ENCODE measurements at regions not wholly inside any gene's neighbourhood (a gene's known extent, or its start where the extent isn't known, plus 50 kb on each side); places are given as distances from the start of the nearest gene placed in this dataset.

GRCh38 chr9:97761056-97761598 lies 64.0 kb upstream of the XPA start:
- H3K9me3 ChIP-seq (ENCODE audit: control insufficient read depth, low read length), result no peaks in the 10 kb centered on the region
- H3K4me3 ChIP-seq (ENCODE audit: low read length), result no peak overlapping the region
- intact Hi-C loops (cut with DNase I), result no loop called here
- no peak for DNase-seq
- peak; percentile 24 to 33 for ATAC-seq
- no peaks in the 10 kb centered on the region for H3K4me1 ChIP-seq (ENCODE audit: control insufficient read depth, insufficient read depth, low read length)
- WGBS, result 46% methylated on average over 8 of the region's 8 CpGs
- no peaks in the 10 kb centered on the region for H3K27me3 ChIP-seq (ENCODE audit: control insufficient read depth, insufficient read depth)
- no peak overlapping the region for H3K27ac ChIP-seq (ENCODE audit: low read length)

GRCh38 chr9:97761879-97762278 lies 64.7 kb upstream of the XPA start:
- ATAC-seq (no peak), DNase-seq (no peak)
- Histone ChIP-seq H3K4me3 (ENCODE audit: low read length) (no peak overlapping the region), H3K9me3 (ENCODE audit: control insufficient read depth, low read length) (no peaks in the 10 kb centered on the region), H3K27ac (ENCODE audit: low read length) (no peak overlapping the region), H3K27me3 (ENCODE audit: control insufficient read depth, insufficient read depth) (no peaks in the 10 kb centered on the region), H3K4me1 (ENCODE audit: control insufficient read depth, insufficient read depth, low read length) (no peaks in the 10 kb centered on the region)
- WGBS, result 79% methylated on average over 8 of the region's 8 CpGs
- intact Hi-C loops (cut with DNase I), result no loop called here

GRCh38 chr9:97763874-97764273 lies 66.7 kb upstream of the XPA start:
- Histone ChIP-seq H3K9me3 (ENCODE audit: control insufficient read depth, low read length) (no peaks in the 10 kb centered on the region), H3K27ac (ENCODE audit: low read length) (no peak overlapping the region), H3K4me3 (ENCODE audit: low read length) (no peak overlapping the region), H3K27me3 (ENCODE audit: control insufficient read depth, insufficient read depth) (no peaks in the 10 kb centered on the region), H3K4me1 (ENCODE audit: control insufficient read depth, insufficient read depth, low read length) (no peaks in the 10 kb centered on the region)
- intact Hi-C loops (cut with DNase I), result no loop called here
- 76% methylated on average over 4 of the region's 4 CpGs for WGBS
- no peak for DNase-seq
- ATAC-seq, result no peak

- H3K27me3 ChIP-seq (ENCODE audit: control insufficient read depth, insufficient read depth), result no peaks in the 10 kb centered on the region
- DNase-seq (no peak), ATAC-seq (peak in 1 of 2 donors; percentile 50)
- no peak overlapping the region for H3K4me3 ChIP-seq (ENCODE audit: low read length)
- H3K9me3 ChIP-seq (ENCODE audit: control insufficient read depth, low read length), result no peaks in the 10 kb centered on the region
- intact Hi-C loops (cut with DNase I), result no loop called here
- H3K4me1 ChIP-seq (ENCODE audit: control insufficient read depth, insufficient read depth, low read length), result no peaks in the 10 kb centered on the region
- H3K27ac ChIP-seq (ENCODE audit: low read length), result no peak overlapping the region
- WGBS, result 71% methylated on average over 2 of the region's 2 CpGs
Observed at GRCh38 chr9:97766092-97766491, 69.0 kb upstream of the XPA start.

- no peak for DNase-seq
Observed at GRCh38 chr9:97766610-97767009, 69.5 kb upstream of the XPA start.

GRCh38 chr9:97767891-97768290 lies 70.8 kb upstream of the XPA start:
- Histone ChIP-seq H3K4me1 (ENCODE audit: control insufficient read depth, insufficient read depth, low read length) (no peaks in the 10 kb centered on the region), H3K27me3 (ENCODE audit: control insufficient read depth, insufficient read depth) (no peaks in the 10 kb centered on the region), H3K4me3 (ENCODE audit: low read length) (no peak overlapping the region), H3K27ac (ENCODE audit: low read length) (no peak overlapping the region), H3K9me3 (ENCODE audit: control insufficient read depth, low read length) (no peaks in the 10 kb centered on the region)
- intact Hi-C loops (cut with DNase I), result no loop called here
- 89% methylated on average over 2 of the region's 2 CpGs for WGBS
- no peak for DNase-seq
- no peak for ATAC-seq

More at GRCh38 chr9:97766610-97767009, 69.5 kb upstream of the XPA start:
- no peak for ATAC-seq
- no peak overlapping the region for H3K27ac ChIP-seq (ENCODE audit: low read length)
- no peaks in the 10 kb centered on the region for H3K9me3 ChIP-seq (ENCODE audit: control insufficient read depth, low read length)
- 78% methylated on average over 3 of the region's 3 CpGs for WGBS
- intact Hi-C loops (cut with DNase I), result no loop called here
- no peak overlapping the region for H3K4me3 ChIP-seq (ENCODE audit: low read length)
- H3K4me1 ChIP-seq (ENCODE audit: control insufficient read depth, insufficient read depth, low read length), result no peaks in the 10 kb centered on the region
- H3K27me3 ChIP-seq (ENCODE audit: control insufficient read depth, insufficient read depth), result no peaks in the 10 kb centered on the region

- Histone ChIP-seq H3K27me3 (ENCODE audit: control insufficient read depth, insufficient read depth) (no peaks in the 10 kb centered on the region), H3K4me1 (ENCODE audit: control insufficient read depth, insufficient read depth, low read length) (no peaks in the 10 kb centered on the region), H3K9me3 (ENCODE audit: control insufficient read depth, low read length) (no peaks in the 10 kb centered on the region), H3K4me3 (ENCODE audit: low read length) (no peak overlapping the region), H3K27ac (ENCODE audit: low read length) (no peak overlapping the region)
- WGBS, result 54% methylated on average over 7 of the region's 7 CpGs
- DNase-seq, result no peak
- intact Hi-C loops (cut with DNase I), result no loop called here
- ATAC-seq, result no peak
Observed at GRCh38 chr9:97768746-97769145, 71.6 kb upstream of the XPA start.

- Histone ChIP-seq H3K27me3 (ENCODE audit: control insufficient read depth, insufficient read depth) (no peaks in the 10 kb centered on the region), H3K4me3 (ENCODE audit: low read length) (no peak overlapping the region), H3K4me1 (ENCODE audit: control insufficient read depth, insufficient read depth, low read length) (no peaks in the 10 kb centered on the region), H3K9me3 (ENCODE audit: control insufficient read depth, low read length) (no peaks in the 10 kb centered on the region), H3K27ac (ENCODE audit: low read length) (no peak overlapping the region)
- 47% methylated on average over 5 of the region's 5 CpGs for WGBS
- no peak for DNase-seq
- no peak for ATAC-seq
- intact Hi-C loops (cut with DNase I), result no loop called here
Observed at GRCh38 chr9:97769208-97769607, 72.1 kb upstream of the XPA start.

- intact Hi-C loops (cut with DNase I), result no loop called here
- Histone ChIP-seq H3K27ac (ENCODE audit: low read length) (no peak overlapping the region), H3K27me3 (ENCODE audit: control insufficient read depth, insufficient read depth) (no peaks in the 10 kb centered on the region), H3K4me1 (ENCODE audit: control insufficient read depth, insufficient read depth, low read length) (no peaks in the 10 kb centered on the region), H3K4me3 (ENCODE audit: low read length) (no peak overlapping the region), H3K9me3 (ENCODE audit: control insufficient read depth, low read length) (no peaks in the 10 kb centered on the region)
- no peak for DNase-seq
- no peak for ATAC-seq
- WGBS, result 52% methylated on average over 1 of the region's 1 CpG
Observed at GRCh38 chr9:97770808-97771372, 73.8 kb upstream of the XPA start.

- WGBS, result 85% methylated on average over 3 of the region's 3 CpGs
- H3K4me3 ChIP-seq (ENCODE audit: low read length), result no peak overlapping the region
- H3K4me1 ChIP-seq (ENCODE audit: control insufficient read depth, insufficient read depth, low read length), result no peaks in the 10 kb centered on the region
- ATAC-seq (no peak), DNase-seq (no peak)
- no peak overlapping the region for H3K27ac ChIP-seq (ENCODE audit: low read length)
- H3K27me3 ChIP-seq (ENCODE audit: control insufficient read depth, insufficient read depth), result no peaks in the 10 kb centered on the region
- H3K9me3 ChIP-seq (ENCODE audit: control insufficient read depth, low read length), result no peaks in the 10 kb centered on the region
- intact Hi-C loops (cut with DNase I), result no loop called here
Observed at GRCh38 chr9:97771641-97772040, 74.5 kb upstream of the XPA start.

GRCh38 chr9:97772145-97772544 lies 75.0 kb upstream of the XPA start:
- Histone ChIP-seq H3K4me1 (ENCODE audit: control insufficient read depth, insufficient read depth, low read length) (no peaks in the 10 kb centered on the region), H3K27ac (ENCODE audit: low read length) (no peak overlapping the region), H3K27me3 (ENCODE audit: control insufficient read depth, insufficient read depth) (no peaks in the 10 kb centered on the region), H3K4me3 (ENCODE audit: low read length) (no peak overlapping the region), H3K9me3 (ENCODE audit: control insufficient read depth, low read length) (no peaks in the 10 kb centered on the region)
- WGBS, result 48% methylated on average over 4 of the region's 4 CpGs
- intact Hi-C loops (cut with DNase I), result no loop called here
- peak in 1 of 3 donors; percentile 54 for DNase-seq
- ATAC-seq, result peak in 1 of 2 donors; percentile 27

GRCh38 chr9:97773091-97773490 lies 76.0 kb upstream of the XPA start:
- H3K4me1 ChIP-seq (ENCODE audit: control insufficient read depth, insufficient read depth, low read length), result no peaks in the 10 kb centered on the region
- intact Hi-C loops (cut with DNase I), result no loop called here
- 79% methylated on average over 3 of the region's 3 CpGs for WGBS
- no peaks in the 10 kb centered on the region for H3K27me3 ChIP-seq (ENCODE audit: control insufficient read depth, insufficient read depth)
- ATAC-seq (peak in 1 of 2 donors; percentile 48), DNase-seq (no peak)
- no peak overlapping the region for H3K4me3 ChIP-seq (ENCODE audit: low read length)
- H3K9me3 ChIP-seq (ENCODE audit: control insufficient read depth, low read length), result no peaks in the 10 kb centered on the region
- no peak overlapping the region for H3K27ac ChIP-seq (ENCODE audit: low read length)
